HCT116 (cell line): ENCODE measurements at regions not wholly inside any gene's neighbourhood (a gene's known extent, or its start where the extent isn't known, plus 50 kb on each side); places are given as distances from the start of the nearest gene placed in this dataset.

Source experiments
- EGR1 ChIP-seq: IDR thresholded peaks from 2 replicates; pipeline ENCODE4 v1.6.1; 2012; ENCODE audit warnings: low read depth
- POLR2A ChIP-seq: IDR thresholded peaks from 2 replicates; pipeline ENCODE4 v1.7.0; 2011; ENCODE audit warnings: borderline replicate concordance; ENCODE audit not compliant: insufficient read depth, insufficient read length; ENCODE audit errors: extremely low read depth
- POLR2AphosphoS5 ChIP-seq: IDR thresholded peaks from 2 replicates; pipeline ENCODE4 v1.6.1; 2011; ENCODE audit warnings: mild to moderate bottlenecking, low read depth, low read length, moderate library complexity
- SP1 ChIP-seq: IDR thresholded peaks from 2 replicates; pipeline ENCODE4 v1.6.1; 2012; ENCODE audit warnings: low read depth
- TF ChIP-seq, protein P1 (sequence below): IDR thresholded peaks from 2 replicates; pipeline ENCODE4 v1.6.1; 2012
- TF ChIP-seq, protein P2 (sequence below), 3 experiments: fragments of 200-600 bp in 1 of 3; sonication (generic) in 1 of 3; IDR thresholded peaks in 2 of 3; conservative IDR thresholded peaks in 1 of 3; 2 replicates each; pipeline ENCODE4 v1.5.1; 2012 to 2017; ENCODE audit warnings: low read depth in 2 of 3, low read length in 2 of 3, antibody characterized with exemption in 1 of 3, borderline replicate concordance in 1 of 3, control low read depth in 1 of 3, mild to moderate bottlenecking in 1 of 3, mixed read lengths in 1 of 3, mixed run types in 1 of 3, moderate library complexity in 1 of 3; ENCODE audit not compliant: insufficient read depth in 1 of 3
- TF ChIP-seq, protein P3 (sequence below): IDR thresholded peaks from 2 replicates; pipeline ENCODE4 v1.6.1; 2012; ENCODE audit warnings: low read depth
- TF ChIP-seq, protein P4 (sequence below): IDR thresholded peaks from 2 replicates; pipeline ENCODE4 v1.6.1; 2012

DNA sequence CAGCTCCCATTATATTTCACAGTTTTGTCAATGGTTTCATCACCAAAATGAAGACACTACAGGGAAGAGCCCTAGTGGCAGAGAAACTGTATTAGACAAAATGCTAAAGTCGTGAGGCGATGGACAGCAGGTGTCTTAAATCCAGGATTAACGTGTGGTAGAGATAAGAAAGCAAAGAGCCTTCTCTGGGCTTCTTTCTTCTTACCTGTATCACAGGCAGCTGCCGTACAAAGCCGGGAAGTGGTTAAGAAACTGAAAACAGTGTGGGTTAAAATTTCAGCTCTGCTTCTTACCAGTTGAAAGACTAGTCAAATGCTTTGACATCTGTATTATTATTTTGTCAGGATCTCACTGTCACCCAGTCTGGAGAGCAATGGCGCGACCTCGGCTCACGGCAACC lies 98.2 kb upstream of the NUDT7 start:
- TF ChIP-seq EGR1 = no peak
- TF ChIP-seq, protein P1, sequence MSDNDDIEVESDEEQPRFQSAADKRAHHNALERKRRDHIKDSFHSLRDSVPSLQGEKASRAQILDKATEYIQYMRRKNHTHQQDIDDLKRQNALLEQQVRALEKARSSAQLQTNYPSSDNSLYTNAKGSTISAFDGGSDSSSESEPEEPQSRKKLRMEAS = no peak
- TF ChIP-seq, protein P2, sequence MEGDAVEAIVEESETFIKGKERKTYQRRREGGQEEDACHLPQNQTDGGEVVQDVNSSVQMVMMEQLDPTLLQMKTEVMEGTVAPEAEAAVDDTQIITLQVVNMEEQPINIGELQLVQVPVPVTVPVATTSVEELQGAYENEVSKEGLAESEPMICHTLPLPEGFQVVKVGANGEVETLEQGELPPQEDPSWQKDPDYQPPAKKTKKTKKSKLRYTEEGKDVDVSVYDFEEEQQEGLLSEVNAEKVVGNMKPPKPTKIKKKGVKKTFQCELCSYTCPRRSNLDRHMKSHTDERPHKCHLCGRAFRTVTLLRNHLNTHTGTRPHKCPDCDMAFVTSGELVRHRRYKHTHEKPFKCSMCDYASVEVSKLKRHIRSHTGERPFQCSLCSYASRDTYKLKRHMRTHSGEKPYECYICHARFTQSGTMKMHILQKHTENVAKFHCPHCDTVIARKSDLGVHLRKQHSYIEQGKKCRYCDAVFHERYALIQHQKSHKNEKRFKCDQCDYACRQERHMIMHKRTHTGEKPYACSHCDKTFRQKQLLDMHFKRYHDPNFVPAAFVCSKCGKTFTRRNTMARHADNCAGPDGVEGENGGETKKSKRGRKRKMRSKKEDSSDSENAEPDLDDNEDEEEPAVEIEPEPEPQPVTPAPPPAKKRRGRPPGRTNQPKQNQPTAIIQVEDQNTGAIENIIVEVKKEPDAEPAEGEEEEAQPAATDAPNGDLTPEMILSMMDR (IDR thresholded peaks at IDR 0.05 in 2 of 3, conservative IDR thresholded peaks at IDR 0.05 in 1 of 3; ENCODE audit: borderline replicate concordance in 1 of 3, insufficient read depth in 1 of 3, low read depth in 2 of 3, low read length in 2 of 3) = no peak
- TF ChIP-seq, protein P3, sequence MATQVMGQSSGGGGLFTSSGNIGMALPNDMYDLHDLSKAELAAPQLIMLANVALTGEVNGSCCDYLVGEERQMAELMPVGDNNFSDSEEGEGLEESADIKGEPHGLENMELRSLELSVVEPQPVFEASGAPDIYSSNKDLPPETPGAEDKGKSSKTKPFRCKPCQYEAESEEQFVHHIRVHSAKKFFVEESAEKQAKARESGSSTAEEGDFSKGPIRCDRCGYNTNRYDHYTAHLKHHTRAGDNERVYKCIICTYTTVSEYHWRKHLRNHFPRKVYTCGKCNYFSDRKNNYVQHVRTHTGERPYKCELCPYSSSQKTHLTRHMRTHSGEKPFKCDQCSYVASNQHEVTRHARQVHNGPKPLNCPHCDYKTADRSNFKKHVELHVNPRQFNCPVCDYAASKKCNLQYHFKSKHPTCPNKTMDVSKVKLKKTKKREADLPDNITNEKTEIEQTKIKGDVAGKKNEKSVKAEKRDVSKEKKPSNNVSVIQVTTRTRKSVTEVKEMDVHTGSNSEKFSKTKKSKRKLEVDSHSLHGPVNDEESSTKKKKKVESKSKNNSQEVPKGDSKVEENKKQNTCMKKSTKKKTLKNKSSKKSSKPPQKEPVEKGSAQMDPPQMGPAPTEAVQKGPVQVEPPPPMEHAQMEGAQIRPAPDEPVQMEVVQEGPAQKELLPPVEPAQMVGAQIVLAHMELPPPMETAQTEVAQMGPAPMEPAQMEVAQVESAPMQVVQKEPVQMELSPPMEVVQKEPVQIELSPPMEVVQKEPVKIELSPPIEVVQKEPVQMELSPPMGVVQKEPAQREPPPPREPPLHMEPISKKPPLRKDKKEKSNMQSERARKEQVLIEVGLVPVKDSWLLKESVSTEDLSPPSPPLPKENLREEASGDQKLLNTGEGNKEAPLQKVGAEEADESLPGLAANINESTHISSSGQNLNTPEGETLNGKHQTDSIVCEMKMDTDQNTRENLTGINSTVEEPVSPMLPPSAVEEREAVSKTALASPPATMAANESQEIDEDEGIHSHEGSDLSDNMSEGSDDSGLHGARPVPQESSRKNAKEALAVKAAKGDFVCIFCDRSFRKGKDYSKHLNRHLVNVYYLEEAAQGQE = no peak
- TF ChIP-seq, protein P4, sequence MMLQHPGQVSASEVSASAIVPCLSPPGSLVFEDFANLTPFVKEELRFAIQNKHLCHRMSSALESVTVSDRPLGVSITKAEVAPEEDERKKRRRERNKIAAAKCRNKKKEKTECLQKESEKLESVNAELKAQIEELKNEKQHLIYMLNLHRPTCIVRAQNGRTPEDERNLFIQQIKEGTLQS = no peak
- TF ChIP-seq POLR2A = no peak
- TF ChIP-seq POLR2AphosphoS5 = no peak
- TF ChIP-seq SP1 = no peak
